ENCODE measurements at regions not wholly inside any gene's neighbourhood (a gene's known extent, or its start where the extent isn't known, plus 50 kb on each side); places are given as distances from the start of the nearest gene placed in this dataset.

- DNase-seq, result peak; percentile 14
Observed at GRCh38 chr15:79184465-79184892, 93.9 kb upstream of the RASGRF1 start.

- DNase-seq, result no peak
Observed at GRCh38 chr15:79180318-79180717, 89.7 kb upstream of the RASGRF1 start.

- no peak for DNase-seq
Observed at GRCh38 chr15:79179597-79179996, 89.0 kb upstream of the RASGRF1 start.

- no peak for DNase-seq
Observed at GRCh38 chr15:79179108-79179561, 88.6 kb upstream of the RASGRF1 start.

GRCh38 chr15:79178594-79178993 lies 88.0 kb upstream of the RASGRF1 start:
- DNase-seq, result no peak

- no peak for DNase-seq
Observed at GRCh38 chr15:79176151-79176550, 85.6 kb upstream of the RASGRF1 start.

- no peak for DNase-seq
Observed at GRCh38 chr15:79172801-79173460, 82.4 kb upstream of the RASGRF1 start.

- no peak for DNase-seq
Observed at GRCh38 chr15:79172032-79172481, 81.5 kb upstream of the RASGRF1 start.

GRCh38 chr15:79171320-79172031 lies 80.9 kb upstream of the RASGRF1 start:
- DNase-seq, result no peak

GRCh38 chr15:79170256-79170664 lies 79.7 kb upstream of the RASGRF1 start:
- no peak for DNase-seq

- DNase-seq, result no peak
Observed at GRCh38 chr15:79169526-79170133, 79.0 kb upstream of the RASGRF1 start.

GRCh38 chr15:79168922-79169456 lies 78.4 kb upstream of the RASGRF1 start:
- DNase-seq, result peak; percentile 35

- no peak for DNase-seq
Observed at GRCh38 chr15:79167776-79168175, 77.2 kb upstream of the RASGRF1 start.

GRCh38 chr15:79166311-79166955 lies 75.9 kb upstream of the RASGRF1 start:
- DNase-seq, result no peak

GRCh38 chr15:79164465-79164864 lies 73.9 kb upstream of the RASGRF1 start:
- DNase-seq, result no peak

- no peak for DNase-seq
Observed at GRCh38 chr15:79164043-79164442, 73.5 kb upstream of the RASGRF1 start.

- no peak for DNase-seq
Observed at GRCh38 chr15:79163395-79163794, 72.8 kb upstream of the RASGRF1 start.

GRCh38 chr15:79161837-79162508 lies 71.4 kb upstream of the RASGRF1 start:
- DNase-seq, result no peak

- no peak for DNase-seq
Observed at GRCh38 chr15:79160211-79160610, 69.6 kb upstream of the RASGRF1 start.

GRCh38 chr15:79157631-79158592 lies 67.3 kb upstream of the RASGRF1 start:
- DNase-seq, result no peak

- DNase-seq, result no peak
Observed at GRCh38 chr15:79156704-79157375, 66.3 kb upstream of the RASGRF1 start.

Measured in NCI-H510A treated with DMSO at 0.1 percent for 48 hours (cell line).